ENCODE measurements at regions not wholly inside any gene's neighbourhood (a gene's known extent, or its start where the extent isn't known, plus 50 kb on each side); places are given as distances from the start of the nearest gene placed in this dataset.

- Histone ChIP-seq H3K4ac (ENCODE audit: low read depth, low read length) (no peak overlapping the region), H4K91ac (ENCODE audit: insufficient read depth, low read depth, low read length) (no peak overlapping the region), H4K8ac (ENCODE audit: low read depth in 2 of 2, low read length in 2 of 2) (no peak overlapping the region), H3K27me3 (ENCODE audit: control insufficient read depth, insufficient read depth, low read length) (no peaks in the 10 kb centered on the region), H4K5ac (ENCODE audit: low read depth, low read length) (no peak overlapping the region), H3K79me1 (ENCODE audit: low read depth in 1 of 2, low read length in 2 of 2) (no peaks in the 10 kb centered on the region), H3K9me3 (ENCODE audit: control insufficient read depth, insufficient read depth, low read length) (peaks cover 32% of the 10 kb centered on the region), H3K27ac (ENCODE audit: insufficient read depth, low read length) (no peak overlapping the region), H2BK20ac (ENCODE audit: low read depth, low read length) (no peak overlapping the region), H3K9ac (ENCODE audit: low read depth, low read length) (no peak overlapping the region), H4K20me1 (ENCODE audit: insufficient read depth, low read length) (no peaks in the 10 kb centered on the region), H2AK5ac (ENCODE audit: low read depth, low read length) (no peak overlapping the region), H2BK15ac (ENCODE audit: low read depth, low read length) (no peak overlapping the region), H3K56ac (ENCODE audit: extremely low read depth, insufficient read depth, low read length) (no peak overlapping the region), H2AK9ac (replicated peaks; ENCODE audit: low read depth, low read length, poor library complexity) (no peak overlapping the region), H2BK120ac (ENCODE audit: low read depth, low read length) (no peak overlapping the region), H3K4me2 (ENCODE audit: low read depth, low read length) (no peak overlapping the region), H3K18ac (ENCODE audit: low read depth, low read length) (no peak overlapping the region), H3K4me1 (ENCODE audit: control insufficient read depth, insufficient read depth, low read length) (no peaks in the 10 kb centered on the region), H3K9me1 (ENCODE audit: insufficient read depth, low read length) (no peaks in the 10 kb centered on the region), H3K23ac (ENCODE audit: low read depth, low read length) (no peak overlapping the region), H3K4me3 (ENCODE audit: insufficient read depth, low read depth, low read length) (no peak overlapping the region), H3K14ac (replicated peaks; ENCODE audit: low read depth, low read length) (no peak overlapping the region), H3K36me3 (ENCODE audit: control insufficient read depth, insufficient read depth, low read length) (no peaks in the 10 kb centered on the region), H2BK5ac (ENCODE audit: low read depth, low read length, poor library complexity, severe bottlenecking) (no peak overlapping the region), H2AFZ (replicated peaks; ENCODE audit: low read length, poor library complexity) (no peak overlapping the region)
- WGBS, 2 experiments (ENCODE audit: extremely low coverage in 2 of 2, insufficient read length in 1 of 2): no CpG with 5 or more reads among the region's 11 CpGs
- DNase-seq (no peak), ATAC-seq (ENCODE audit: low read depth) (no peak)
- ChIA-PET CTCF (no interaction called here), POLR2A (ENCODE audit: unreplicated experiment) (no interaction called here)
- TF ChIP-seq CHD1 (IDR thresholded peaks at IDR 0.05; ENCODE audit: low read depth, low read length) (no peak), POLR2A (IDR thresholded peaks at IDR 0.05; ENCODE audit: low read depth, low read length) (no peak), BHLHE40 (IDR thresholded peaks at IDR 0.05; ENCODE audit: low read depth, low read length) (no peak), CTCF (conservative IDR thresholded peaks at IDR 0.05; ENCODE audit: low read depth, low read length) (no peak), ELK1 (IDR thresholded peaks at IDR 0.05; ENCODE audit: borderline replicate concordance, low read depth, low read length) (no peak), FOS (IDR thresholded peaks at IDR 0.05; ENCODE audit: low read depth, low read length) (no peak), CEBPB (IDR thresholded peaks at IDR 0.05; ENCODE audit: low read depth, low read length) (no peak), RFX5 (IDR thresholded peaks at IDR 0.05; ENCODE audit: low read depth, low read length) (no peak), RCOR1 (IDR thresholded peaks at IDR 0.05; ENCODE audit: insufficient replicate concordance, low read length) (no peak), MAZ (IDR thresholded peaks at IDR 0.05; ENCODE audit: borderline replicate concordance, low read depth, low read length) (no peak), SMC3 (IDR thresholded peaks at IDR 0.05; ENCODE audit: low read depth, low read length) (no peak)
- BruUV-seq (replicated peaks): no TSS peak
- intact Hi-C loops (cut with micrococcal nuclease) (no loop called here), in situ Hi-C loops (cut with MboI; ENCODE audit: low sequenced_read_pairs) (no loop called here), dilution Hi-C loops (cut with HindIII; ENCODE audit: low sequenced_read_pairs, unreplicated experiment) (no loop called here)
Measured at GRCh38 chr15:93209690-93210445, 120.9 kb upstream of the RGMA start.
